ENCODE measurements at regions not wholly inside any gene's neighbourhood (a gene's known extent, or its start where the extent isn't known, plus 50 kb on each side); places are given as distances from the start of the nearest gene placed in this dataset.

GRCh38 chr1:217139513-217139912 lies 416.3 kb upstream of the ESRRG start:
- Histone ChIP-seq H2AFZ (ENCODE audit: control insufficient read depth, low read depth, low read length) (no peak overlapping the region), H3K9ac (ENCODE audit: control insufficient read depth, insufficient read depth, low read length) (no peak overlapping the region), H3K27me3 (replicated peaks in 1 of 2; ENCODE audit: control insufficient read depth in 2 of 2, insufficient read depth in 2 of 2, low read length in 1 of 2) (peaks cover 17 to 30% of the 10 kb centered on the region in 2 experiments), H3K4me2 (ENCODE audit: control insufficient read depth, insufficient read depth) (no peak overlapping the region), H4K20me1 (ENCODE audit: control insufficient read depth, insufficient read depth) (no peaks in the 10 kb centered on the region), H3K9me3 (replicated peaks; ENCODE audit: control insufficient read depth, insufficient read depth, low read length) (no peaks in the 10 kb centered on the region; the same call in 2 of the 3 replicates), H3K4me1 (ENCODE audit: control insufficient read depth, insufficient read depth, low read length) (no peaks in the 10 kb centered on the region), H3K27ac (ENCODE audit: control insufficient read depth, insufficient read depth) (no peak overlapping the region), H3K36me3 (ENCODE audit: control insufficient read depth in 2 of 2, insufficient read depth in 2 of 2, low read length in 1 of 2) (no peaks in the 10 kb centered on the region), H3K79me2 (ENCODE audit: control insufficient read depth, insufficient read depth, low read length) (no peaks in the 10 kb centered on the region), H3K4me3 (no peak overlapping the region)
- TF ChIP-seq SUZ12 (IDR thresholded peaks at IDR 0.05; ENCODE audit: unreplicated experiment) (no peak), KDM1A (IDR thresholded peaks at IDR 0.05; ENCODE audit: borderline replicate concordance) (no peak), IKZF2 (IDR thresholded peaks at IDR 0.05) (no peak), E4F1 (IDR thresholded peaks at IDR 0.05; ENCODE audit: borderline replicate concordance, partially characterized antibody) (no peak), NRF1 (conservative IDR thresholded peaks at IDR 0.05; ENCODE audit: low read depth, low read length) (no peak), ZSCAN29 (IDR thresholded peaks at IDR 0.05) (no peak), NBN (IDR thresholded peaks at IDR 0.05) (no peak), MTA2 (IDR thresholded peaks at IDR 0.05; ENCODE audit: low read depth) (no peak), NR2C2 (IDR thresholded peaks at IDR 0.05; ENCODE audit: borderline replicate concordance, control insufficient read depth, insufficient read length, low read depth) (no peak), FOXK2 (IDR thresholded peaks at IDR 0.05) (no peak), RELB (IDR thresholded peaks at IDR 0.05; ENCODE audit: low read depth) (no peak), LARP7 (IDR thresholded peaks at IDR 0.05) (no peak), HDGF (IDR thresholded peaks at IDR 0.05) (no peak), TCF12 (IDR thresholded peaks at IDR 0.05; ENCODE audit: low read depth, low read length) (no peak), IRF3 (IDR thresholded peaks at IDR 0.05) (no peak), SUPT20H (IDR thresholded peaks at IDR 0.05; ENCODE audit: borderline replicate concordance, control insufficient read depth, low read depth, low read length) (no peak), ETV6 (conservative IDR thresholded peaks at IDR 0.05 in 1 of 2, IDR thresholded peaks at IDR 0.05 in 1 of 2; ENCODE audit: borderline replicate concordance in 1 of 2, low read depth in 1 of 2) (no peak)
- DNase-seq (ENCODE audit: low read depth, low spot score) (no peak), FAIRE-seq (no peak), ATAC-seq (no peak)
- intact Hi-C loops (cut with micrococcal nuclease; ENCODE audit: unreplicated experiment) (no loop called here), in situ Hi-C loops (cut with MboI) (no loop called here)
- ChIA-PET SMC1A (ENCODE audit: uncharacterized antibody, unreplicated experiment) (no interaction called here), RAD21 (ENCODE audit: unreplicated experiment) (no interaction called here), CTCF (no interaction called here), POLR2A (no interaction called here)
- no TSS peak for BruUV-seq (replicated peaks)
- WGBS (ENCODE audit: insufficient coverage, insufficient replicate concordance, low lambda C conversion rate, missing lambda C conversion rate) = 73% methylated on average over 27 of the region's 29 CpGs

All from GM12878 (cell line).